Heart left ventricle (tissue), 13 donors: ENCODE measurements at regions not wholly inside any gene's neighbourhood (a gene's known extent, or its start where the extent isn't known, plus 50 kb on each side); places are given as distances from the start of the nearest gene placed in this dataset.

Experiments used
- CTCF ChIP-seq, 12 donors: fragments of 200-600 bp; sonication (generic) in 4 of 12; IDR thresholded peaks; one replicate each; pipeline versions ENCODE4 v1.5.0 to v1.8.0; 2018 to 2022; ENCODE audit warnings: antibody characterized with exemption in 12 of 12, mild to moderate bottlenecking in 5 of 12
- POLR2A ChIP-seq, 2 donors: fragments of 450-650 bp; IDR thresholded peaks; one replicate each; pipeline ENCODE4 v1.6.1; 2017; ENCODE audit warnings: antibody characterized with exemption in 2 of 2, mild to moderate bottlenecking in 2 of 2, moderate library complexity in 2 of 2
- donor health status: ischemic (EF 13 %, LVEDD 7.1; RV severe dilation, severe dysfunction).
- donor health status: DM: no; HTN: yes; CAD: no.
- donor health status: DM: no; HTN: no; CAD: no.
- donor health status: ischemic (EF 25% LVEDD 6.9; RV normal size, moderate dysfunction).
- donor health status: ischemic (EF 25% LVEDD 5.7; RV mildly dilated, moderate dysfunction).
- donor health status: ischemic (EF 35%, LVEDD 5.7; RV mildly dilated, moderate dysfunction).
- donor health status: nonischemic (EF 11% LVEDD 7.7; RV severe dilation, severe dysfunction).
- donor health status: DM: yes; HTN: yes; CAD: no.
- donor health status: PGD.
- donor health status: ischemic (EF 29% LVEDD 5.4; RV normal size, mild dysfunction).
- donor health status: nonischemic (EF 23%, LVEDD 6.1; RV moderate dilation, normal function).

GRCh38 chr9:21567926-21568325 is 85.8 kb upstream of the IFNE start:
- TF ChIP-seq CTCF (IDR thresholded peaks at IDR 0.05) = no peak
- TF ChIP-seq POLR2A (IDR thresholded peaks at IDR 0.05) = no peak
